Left ventricle myocardium inferior (tissue), 1 donor: ENCODE measurements at regions not wholly inside any gene's neighbourhood (a gene's known extent, or its start where the extent isn't known, plus 50 kb on each side); places are given as distances from the start of the nearest gene placed in this dataset.

Source experiments
- DNase-seq: peaks from one replicate; pipeline ENCODE4 v3.0.0-alpha.2; 2020
- H3K27ac ChIP-seq: fragments of 200-600 bp; replicated peaks from 2 replicates; pipeline ENCODE4 v1.8.0; 2021
- H3K27me3 ChIP-seq: fragments of 200-600 bp; 2 replicates; pipeline ENCODE4 v1.8.0; 2021; ENCODE audit warnings: low read depth
- H3K36me3 ChIP-seq: fragments of 200-600 bp; 2 replicates; pipeline ENCODE4 v1.8.0; 2021
- H3K4me1 ChIP-seq: fragments of 200-600 bp; 2 replicates; pipeline ENCODE4 v1.8.0; 2021
- H3K4me3 ChIP-seq: fragments of 200-600 bp; 2 replicates; pipeline ENCODE4 v1.8.0; 2021; ENCODE audit warnings: mild to moderate bottlenecking, moderate library complexity
- H3K9me3 ChIP-seq: fragments of 200-600 bp; replicated peaks from 2 replicates; pipeline ENCODE4 v1.8.0; 2021
- CTCF ChIP-seq: fragments of 200-600 bp; IDR thresholded peaks from 2 replicates; pipeline ENCODE4 v1.8.0; 2021; ENCODE audit warnings: antibody characterized with exemption, mild to moderate bottlenecking, borderline replicate concordance
- intact Hi-C: fragments of 100-400 bp; cut with micrococcal nuclease; formaldehyde crosslinking; loops from one replicate; pipeline ENCODE4 v1.11.0; 2022
- donor health status: DM: no; HTN: yes; CAD: no; lungs with severe emphysema.

DNA sequence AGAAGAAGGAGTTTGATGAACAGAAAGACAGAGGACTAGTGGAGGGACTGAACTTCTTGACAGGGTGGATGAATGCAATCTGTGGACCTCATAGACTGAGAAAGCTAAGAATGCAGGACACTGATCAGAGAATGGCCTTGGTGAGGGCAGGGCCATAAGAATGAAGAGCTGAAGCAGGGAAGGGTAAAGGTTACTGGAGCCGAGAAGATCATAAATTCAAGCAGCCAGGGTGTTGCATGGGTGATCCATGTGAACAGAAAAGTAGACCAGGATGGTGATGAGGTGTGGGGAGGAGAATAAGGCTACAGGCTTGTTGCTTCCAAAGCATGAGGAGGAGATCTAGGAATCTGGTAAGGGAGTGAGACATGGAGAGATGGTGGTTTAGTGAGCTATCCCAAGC lies 295.9 kb downstream of the ADGB start:
- H3K4me1 ChIP-seq = no peaks in the 10 kb centered on the region
- no peak for TF ChIP-seq CTCF
- H3K9me3 ChIP-seq = no peaks in the 10 kb centered on the region
- H3K36me3 ChIP-seq = no peaks in the 10 kb centered on the region
- intact Hi-C loops = no loop called here
- no peak overlapping the region for H3K27ac ChIP-seq
- no peaks in the 10 kb centered on the region for H3K27me3 ChIP-seq
- no peak overlapping the region for H3K4me3 ChIP-seq
- DNase-seq = no peak

GRCh38 chr6:146895101-146895771 lies 296.5 kb downstream of the ADGB start:
- Histone ChIP-seq H3K4me3 (no peak overlapping the region), H3K27ac (no peak overlapping the region), H3K27me3 (no peaks in the 10 kb centered on the region), H3K9me3 (no peaks in the 10 kb centered on the region), H3K4me1 (no peaks in the 10 kb centered on the region), H3K36me3 (no peaks in the 10 kb centered on the region)
- DNase-seq = no peak
- intact Hi-C loops = no loop called here
- no peak for TF ChIP-seq CTCF

DNA sequence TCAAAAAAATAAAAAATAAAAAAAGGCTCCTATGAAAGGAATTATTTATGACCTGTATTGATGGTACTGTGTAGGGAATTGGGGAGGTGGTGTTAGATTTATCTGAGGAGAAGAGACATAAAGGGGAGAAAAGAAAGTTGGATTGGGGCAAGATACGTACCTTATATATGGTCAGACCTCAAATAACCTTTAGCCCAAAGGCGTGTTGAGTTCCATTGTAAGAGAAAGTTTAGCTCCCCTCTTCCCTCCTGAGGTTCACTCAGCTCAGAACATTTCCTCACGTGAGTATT lies 296.9 kb downstream of the ADGB start:
- Histone ChIP-seq H3K36me3 (no peaks in the 10 kb centered on the region), H3K9me3 (no peaks in the 10 kb centered on the region), H3K27ac (no peak overlapping the region), H3K4me3 (no peak overlapping the region), H3K27me3 (no peaks in the 10 kb centered on the region), H3K4me1 (no peaks in the 10 kb centered on the region)
- no peak for TF ChIP-seq CTCF
- intact Hi-C loops = no loop called here
- DNase-seq = no peak

DNA sequence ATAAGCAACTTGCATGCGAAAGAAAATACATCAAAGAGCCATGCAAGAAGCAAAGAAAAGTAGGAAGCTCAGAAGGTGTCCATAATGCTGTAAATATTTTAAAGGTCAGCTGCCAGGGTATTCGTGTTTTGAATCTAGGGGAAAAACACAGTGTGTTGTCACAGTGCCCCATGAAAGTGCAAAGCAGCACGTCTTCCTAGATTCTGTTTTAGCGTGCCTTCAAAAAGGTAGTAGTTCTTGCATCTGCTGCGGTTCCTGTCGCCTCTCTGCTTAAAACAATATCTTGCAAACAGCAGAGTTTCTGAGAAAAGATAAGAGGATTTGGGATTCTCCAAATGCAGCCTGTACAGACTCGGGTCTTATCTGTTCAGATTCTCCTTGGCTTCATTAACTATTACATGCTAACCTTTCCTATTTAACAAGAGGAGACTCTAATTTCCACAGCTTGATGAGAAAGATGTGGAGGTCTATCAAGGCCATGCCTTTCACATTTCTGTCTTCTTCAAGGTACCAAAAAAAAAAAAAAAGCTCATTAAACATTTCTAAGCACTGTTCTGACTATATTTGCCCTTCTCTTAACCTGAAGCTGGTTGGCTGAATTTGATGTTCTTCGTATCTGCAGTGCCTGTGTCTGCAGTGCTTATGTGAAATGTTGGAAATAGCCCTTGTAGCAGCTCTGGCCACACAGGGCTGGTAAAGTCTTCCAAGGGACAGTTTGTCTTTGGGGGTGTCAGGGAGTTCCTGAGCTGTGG lies 297.5 kb downstream of the ADGB start:
- H3K4me3 ChIP-seq = no peak overlapping the region
- TF ChIP-seq CTCF = no peak
- DNase-seq = no peak
- intact Hi-C loops = no loop called here
- no peaks in the 10 kb centered on the region for H3K27me3 ChIP-seq
- H3K9me3 ChIP-seq = no peaks in the 10 kb centered on the region
- H3K36me3 ChIP-seq = no peaks in the 10 kb centered on the region
- H3K4me1 ChIP-seq = no peaks in the 10 kb centered on the region
- no peak overlapping the region for H3K27ac ChIP-seq

- no peak for TF ChIP-seq CTCF
- Histone ChIP-seq H3K36me3 (no peaks in the 10 kb centered on the region), H3K27me3 (no peaks in the 10 kb centered on the region), H3K27ac (no peak overlapping the region), H3K4me1 (no peaks in the 10 kb centered on the region), H3K4me3 (no peak overlapping the region), H3K9me3 (no peaks in the 10 kb centered on the region)
- DNase-seq = no peak
- intact Hi-C loops = no loop called here
Observed at GRCh38 chr6:146896960-146897701, 298.4 kb downstream of the ADGB start.
